ENCODE measurements at regions not wholly inside any gene's neighbourhood (a gene's known extent, or its start where the extent isn't known, plus 50 kb on each side); places are given as distances from the start of the nearest gene placed in this dataset.

- TF ChIP-seq POLR2AphosphoS2 (IDR thresholded peaks at IDR 0.05; ENCODE audit: low read length) = no peak
- TF ChIP-seq PHF20 (IDR thresholded peaks at IDR 0.05; ENCODE audit: partially characterized antibody) = no peak
- no peak for TF ChIP-seq HINFP (tag; conservative IDR thresholded peaks at IDR 0.05; ENCODE audit: low read depth)
- TF ChIP-seq KAT8 (IDR thresholded peaks at IDR 0.05; ENCODE audit: low read depth) = no peak
- no peak for TF ChIP-seq ELF1 (tag; IDR thresholded peaks at IDR 0.05)
- TF ChIP-seq POLR2A (conservative IDR thresholded peaks at IDR 0.05) = no peak
- TF ChIP-seq PML (IDR thresholded peaks at IDR 0.05; ENCODE audit: low read length) = no peak
These were observed 224.8 kb upstream of the LYZL1 start for GRCh38 chr10:29063806-29064644.
